ENCODE measurements at regions not wholly inside any gene's neighbourhood (a gene's known extent, or its start where the extent isn't known, plus 50 kb on each side); places are given as distances from the start of the nearest gene placed in this dataset.

GRCh38 chr14:61160798-61161197 lies 120.3 kb downstream of the TMEM30B start:
- intact Hi-C loops (cut with DNase I) = no loop called here
- WGBS, 2 donors = 84 to 85% methylated on average over 2 of the region's 2 CpGs
- no peaks in the 10 kb centered on the region for H3K9me3 ChIP-seq
- H3K4me1 ChIP-seq = no peaks in the 10 kb centered on the region
- DNase-seq = no peak
- H3K36me3 ChIP-seq = no peaks in the 10 kb centered on the region
- no peaks in the 10 kb centered on the region for H3K27me3 ChIP-seq
- no peak overlapping the region for H3K4me3 ChIP-seq
- TF ChIP-seq POLR2AphosphoS5 (IDR thresholded peaks at IDR 0.05) (no peak), EP300 (IDR thresholded peaks at IDR 0.05) (no peak), POLR2A (IDR thresholded peaks at IDR 0.05) (no peak), CTCF (IDR thresholded peaks at IDR 0.05) (no peak)
- no peak overlapping the region for H3K27ac ChIP-seq

- no peaks in the 10 kb centered on the region for H3K36me3 ChIP-seq
- H3K9me3 ChIP-seq = no peaks in the 10 kb centered on the region
- WGBS, 2 donors = 61 to 71% methylated on average over 2 of the region's 2 CpGs
- H3K4me3 ChIP-seq = no peak overlapping the region
- H3K27me3 ChIP-seq = no peaks in the 10 kb centered on the region
- intact Hi-C loops (cut with DNase I) = no loop called here
- H3K27ac ChIP-seq = no peak overlapping the region
- no peaks in the 10 kb centered on the region for H3K4me1 ChIP-seq
- no peak for TF ChIP-seq POLR2A (IDR thresholded peaks at IDR 0.05)
- DNase-seq = no peak
These were observed 126.5 kb downstream of the TMEM30B start for GRCh38 chr14:61154641-61155040.

DNA sequence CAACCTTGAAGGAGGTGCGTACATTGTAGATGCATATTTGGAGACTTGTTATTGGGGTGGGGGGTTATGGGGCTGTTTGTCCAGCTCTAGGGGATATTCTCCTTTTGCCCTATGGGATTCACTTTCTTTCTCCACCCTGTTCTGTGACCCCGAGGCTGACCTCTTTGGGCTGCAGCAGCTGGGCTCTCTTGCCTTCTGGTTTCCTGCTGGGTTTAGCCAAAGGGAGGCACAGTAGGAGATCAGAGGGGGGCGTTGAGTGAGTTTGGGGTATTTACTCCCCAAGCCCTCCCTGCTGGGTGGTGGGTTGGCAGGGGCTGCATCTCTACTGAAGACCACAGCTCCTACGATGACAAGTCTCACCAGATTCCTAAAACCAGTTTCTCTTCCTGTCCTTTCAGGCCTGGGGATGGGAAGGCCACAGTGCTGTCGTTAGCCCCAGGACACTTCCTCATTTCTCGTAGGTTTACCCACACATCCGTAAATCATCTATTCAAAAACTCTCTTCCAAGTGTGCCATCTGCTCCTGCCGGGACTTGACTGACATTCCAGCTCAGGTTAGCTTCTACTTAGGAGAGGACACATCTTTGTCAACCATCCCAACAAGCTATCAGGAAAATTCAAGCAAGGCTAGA lies 127.1 kb downstream of the TMEM30B start:
- intact Hi-C loops (cut with DNase I) = no loop called here
- no peak overlapping the region for H3K27ac ChIP-seq

DNA sequence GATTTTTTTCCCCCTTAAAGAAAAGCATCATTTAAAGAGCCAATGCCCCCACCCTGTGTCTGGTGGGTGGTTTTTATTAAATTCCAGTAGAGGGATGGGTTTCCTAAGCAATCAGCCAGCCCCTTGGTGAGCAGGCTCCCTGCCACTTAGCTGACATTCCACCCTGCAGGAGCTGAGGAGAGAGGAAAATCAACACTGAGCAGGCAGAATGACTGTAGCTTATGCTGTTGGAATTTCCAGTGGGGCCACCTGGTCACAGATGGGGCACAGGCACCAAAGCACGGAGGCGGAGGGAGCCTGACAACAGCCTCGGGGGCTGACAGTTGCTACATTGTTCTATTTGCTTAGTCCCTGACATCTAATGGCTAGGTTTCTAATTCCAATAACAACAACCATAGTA lies 127.7 kb downstream of the TMEM30B start:
- no peak for DNase-seq
- no peaks in the 10 kb centered on the region for H3K36me3 ChIP-seq
- intact Hi-C loops (cut with DNase I) = no loop called here
- no peaks in the 10 kb centered on the region for H3K9me3 ChIP-seq
- no peak for TF ChIP-seq POLR2AphosphoS5 (IDR thresholded peaks at IDR 0.05)
- no peak for TF ChIP-seq POLR2A (IDR thresholded peaks at IDR 0.05)
- no peak for TF ChIP-seq EP300 (IDR thresholded peaks at IDR 0.05)
- TF ChIP-seq CTCF (IDR thresholded peaks at IDR 0.05) = no peak
- no peaks in the 10 kb centered on the region for H3K27me3 ChIP-seq
- H3K27ac ChIP-seq = no peak overlapping the region
- no peaks in the 10 kb centered on the region for H3K4me1 ChIP-seq
- 59 to 75% methylated on average over 3 of the region's 3 CpGs for WGBS, 2 donors
- H3K4me3 ChIP-seq = no peak overlapping the region

More for the DNA sequence above, 127.1 kb downstream of the TMEM30B start:
- no peaks in the 10 kb centered on the region for H3K27me3 ChIP-seq
- no peaks in the 10 kb centered on the region for H3K36me3 ChIP-seq
- H3K4me1 ChIP-seq = no peaks in the 10 kb centered on the region
- H3K9me3 ChIP-seq = no peaks in the 10 kb centered on the region
- DNase-seq = no peak
- 59 to 63% methylated on average over 8 of the region's 8 CpGs for WGBS, 2 donors
- TF ChIP-seq POLR2AphosphoS5 (IDR thresholded peaks at IDR 0.05) (no peak), EP300 (IDR thresholded peaks at IDR 0.05) (no peak), CTCF (IDR thresholded peaks at IDR 0.05) (no peak), POLR2A (IDR thresholded peaks at IDR 0.05) (no peak)
- no peak overlapping the region for H3K4me3 ChIP-seq

DNA sequence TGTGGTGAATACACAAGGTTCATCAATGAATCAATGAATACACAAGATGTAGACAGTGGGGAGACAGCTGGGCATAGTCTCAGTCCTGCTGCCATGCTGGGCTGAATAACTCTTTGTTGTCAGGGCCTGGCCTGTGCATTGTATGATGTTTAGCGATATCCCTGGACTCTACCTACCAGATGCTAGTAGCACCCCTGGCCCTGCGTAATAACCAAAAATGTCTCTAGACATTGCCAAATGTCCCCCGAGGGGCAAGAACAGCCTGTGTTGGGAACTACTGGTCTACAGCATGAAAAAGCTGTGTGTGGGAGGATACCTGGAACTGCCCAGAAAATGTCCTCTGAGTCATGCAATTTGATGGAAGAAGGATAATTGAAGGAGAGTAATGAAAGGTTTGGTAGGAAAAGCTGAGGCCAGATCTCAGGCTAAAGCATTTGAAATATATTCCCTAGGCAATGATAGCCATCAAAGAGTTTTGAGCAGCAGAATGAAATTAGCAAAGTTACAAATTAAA lies 128.2 kb downstream of the TMEM30B start:
- 90 to 94% methylated on average over 3 of the region's 3 CpGs for WGBS, 2 donors
- Histone ChIP-seq H3K9me3 (no peaks in the 10 kb centered on the region), H3K36me3 (no peaks in the 10 kb centered on the region), H3K27me3 (no peaks in the 10 kb centered on the region), H3K4me3 (no peak overlapping the region), H3K4me1 (peaks cover 0 to 2% (median 0%) of the 10 kb centered on the region in 4 donors), H3K27ac (no peak overlapping the region)
- TF ChIP-seq EP300 (IDR thresholded peaks at IDR 0.05) (no peak), POLR2A (IDR thresholded peaks at IDR 0.05) (no peak), POLR2AphosphoS5 (IDR thresholded peaks at IDR 0.05) (no peak), CTCF (IDR thresholded peaks at IDR 0.05) (no peak)
- intact Hi-C loops (cut with DNase I) = no loop called here
- no peak for DNase-seq

Data from sigmoid colon (tissue), 6 donors.